Ishikawa (cell line): ENCODE measurements at regions not wholly inside any gene's neighbourhood (a gene's known extent, or its start where the extent isn't known, plus 50 kb on each side); places are given as distances from the start of the nearest gene placed in this dataset.

Experiments used
- CEBPB ChIP-seq: IDR thresholded peaks from 2 replicates; pipeline ENCODE4 v1.6.1; 2012
- CREB1 ChIP-seq: IDR thresholded peaks from 2 replicates; pipeline ENCODE4 v1.6.1; 2012; ENCODE audit warnings: low read depth
- EP300 ChIP-seq: IDR thresholded peaks from 2 replicates; pipeline ENCODE4 v1.6.1; 2012; ENCODE audit warnings: borderline replicate concordance
- FOXM1 ChIP-seq: IDR thresholded peaks from 2 replicates; pipeline ENCODE4 v1.6.1; 2012; ENCODE audit warnings: low read depth, borderline replicate concordance
- NFIC ChIP-seq: IDR thresholded peaks from 2 replicates; pipeline ENCODE4 v1.6.1; 2012
- RAD21 ChIP-seq: IDR thresholded peaks from 2 replicates; pipeline ENCODE4 v1.6.1; 2012; ENCODE audit warnings: low read depth
- TAF1 ChIP-seq: IDR thresholded peaks from 2 replicates; pipeline ENCODE4 v1.6.1; 2012; ENCODE audit warnings: low read depth, mild to moderate bottlenecking
- TCF12 ChIP-seq: IDR thresholded peaks from 2 replicates; pipeline ENCODE4 v1.6.1; 2012; ENCODE audit warnings: low read depth
- TEAD4 ChIP-seq: IDR thresholded peaks from 2 replicates; pipeline ENCODE4 v1.6.1; 2012
- YY1 ChIP-seq: IDR thresholded peaks from 2 replicates; pipeline ENCODE4 v1.6.1; 2012; ENCODE audit warnings: low read depth
- TF ChIP-seq, protein P1 (sequence below): IDR thresholded peaks from 2 replicates; pipeline ENCODE4 v1.6.1; 2012; ENCODE audit warnings: low read depth, mild to moderate bottlenecking
- TF ChIP-seq, protein P2 (sequence below): IDR thresholded peaks from 2 replicates; pipeline ENCODE4 v1.6.1; 2012
- TF ChIP-seq, protein P3 (sequence below): IDR thresholded peaks from 2 replicates; pipeline ENCODE4 v1.6.1; 2012

DNA sequence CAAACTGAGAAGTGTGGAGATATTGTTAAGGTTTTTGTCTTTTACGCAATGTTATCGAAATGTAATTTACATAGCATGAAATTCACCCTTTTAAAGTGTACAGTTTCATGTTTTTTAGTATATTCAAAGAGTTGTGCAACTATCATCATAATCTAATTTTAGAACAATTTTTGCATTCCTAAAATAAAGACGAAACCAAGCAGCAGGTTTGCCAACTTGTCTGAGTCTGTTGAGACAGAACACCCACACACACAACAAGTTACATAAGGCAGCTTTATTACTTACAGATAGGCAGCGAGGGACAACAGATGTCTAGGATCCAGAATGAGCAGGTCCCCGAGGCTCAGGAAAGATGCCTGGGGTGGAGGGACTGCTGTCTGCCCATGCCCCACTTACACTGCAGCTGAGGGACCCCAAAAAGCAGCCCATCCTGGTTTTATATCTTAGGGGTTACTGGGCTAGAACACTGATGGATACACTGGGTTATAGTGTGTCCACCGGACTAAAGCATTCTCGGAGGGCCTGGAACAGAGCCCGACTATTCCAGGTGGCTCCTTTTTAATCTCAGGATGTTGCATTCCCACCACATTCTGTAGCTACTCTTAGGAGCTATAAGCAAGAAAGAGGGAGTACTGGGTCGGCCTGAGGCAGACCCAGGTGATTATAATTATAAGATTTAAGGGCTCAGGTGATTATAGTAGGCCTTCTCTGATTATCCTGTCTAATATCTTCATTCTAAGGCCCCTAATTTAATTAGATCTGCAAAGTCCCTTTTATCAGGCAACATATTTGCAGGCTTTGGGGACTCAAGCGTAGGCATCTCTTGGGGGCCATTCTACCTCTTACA, 150.2 kb upstream of the DOK6 start:
- TF ChIP-seq TAF1 = no peak
- no peak for TF ChIP-seq CREB1
- no peak for TF ChIP-seq RAD21
- TF ChIP-seq, protein P1, sequence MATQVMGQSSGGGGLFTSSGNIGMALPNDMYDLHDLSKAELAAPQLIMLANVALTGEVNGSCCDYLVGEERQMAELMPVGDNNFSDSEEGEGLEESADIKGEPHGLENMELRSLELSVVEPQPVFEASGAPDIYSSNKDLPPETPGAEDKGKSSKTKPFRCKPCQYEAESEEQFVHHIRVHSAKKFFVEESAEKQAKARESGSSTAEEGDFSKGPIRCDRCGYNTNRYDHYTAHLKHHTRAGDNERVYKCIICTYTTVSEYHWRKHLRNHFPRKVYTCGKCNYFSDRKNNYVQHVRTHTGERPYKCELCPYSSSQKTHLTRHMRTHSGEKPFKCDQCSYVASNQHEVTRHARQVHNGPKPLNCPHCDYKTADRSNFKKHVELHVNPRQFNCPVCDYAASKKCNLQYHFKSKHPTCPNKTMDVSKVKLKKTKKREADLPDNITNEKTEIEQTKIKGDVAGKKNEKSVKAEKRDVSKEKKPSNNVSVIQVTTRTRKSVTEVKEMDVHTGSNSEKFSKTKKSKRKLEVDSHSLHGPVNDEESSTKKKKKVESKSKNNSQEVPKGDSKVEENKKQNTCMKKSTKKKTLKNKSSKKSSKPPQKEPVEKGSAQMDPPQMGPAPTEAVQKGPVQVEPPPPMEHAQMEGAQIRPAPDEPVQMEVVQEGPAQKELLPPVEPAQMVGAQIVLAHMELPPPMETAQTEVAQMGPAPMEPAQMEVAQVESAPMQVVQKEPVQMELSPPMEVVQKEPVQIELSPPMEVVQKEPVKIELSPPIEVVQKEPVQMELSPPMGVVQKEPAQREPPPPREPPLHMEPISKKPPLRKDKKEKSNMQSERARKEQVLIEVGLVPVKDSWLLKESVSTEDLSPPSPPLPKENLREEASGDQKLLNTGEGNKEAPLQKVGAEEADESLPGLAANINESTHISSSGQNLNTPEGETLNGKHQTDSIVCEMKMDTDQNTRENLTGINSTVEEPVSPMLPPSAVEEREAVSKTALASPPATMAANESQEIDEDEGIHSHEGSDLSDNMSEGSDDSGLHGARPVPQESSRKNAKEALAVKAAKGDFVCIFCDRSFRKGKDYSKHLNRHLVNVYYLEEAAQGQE = no peak
- TF ChIP-seq, protein P2, sequence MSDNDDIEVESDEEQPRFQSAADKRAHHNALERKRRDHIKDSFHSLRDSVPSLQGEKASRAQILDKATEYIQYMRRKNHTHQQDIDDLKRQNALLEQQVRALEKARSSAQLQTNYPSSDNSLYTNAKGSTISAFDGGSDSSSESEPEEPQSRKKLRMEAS = no peak
- TF ChIP-seq TCF12 = no peak
- no peak for TF ChIP-seq FOXM1
- TF ChIP-seq CEBPB = no peak
- TF ChIP-seq EP300 = no peak
- TF ChIP-seq TEAD4 = no peak
- TF ChIP-seq, protein P3, sequence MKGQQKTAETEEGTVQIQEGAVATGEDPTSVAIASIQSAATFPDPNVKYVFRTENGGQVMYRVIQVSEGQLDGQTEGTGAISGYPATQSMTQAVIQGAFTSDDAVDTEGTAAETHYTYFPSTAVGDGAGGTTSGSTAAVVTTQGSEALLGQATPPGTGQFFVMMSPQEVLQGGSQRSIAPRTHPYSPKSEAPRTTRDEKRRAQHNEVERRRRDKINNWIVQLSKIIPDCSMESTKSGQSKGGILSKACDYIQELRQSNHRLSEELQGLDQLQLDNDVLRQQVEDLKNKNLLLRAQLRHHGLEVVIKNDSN = no peak
- no peak for TF ChIP-seq YY1
- no peak for TF ChIP-seq NFIC
